Activated T-helper 1 cell treated with anti-CD3 and anti-CD28 coated beads, Interleukin-12 subunit alpha, Interleukin-12 subunit beta, Interleukin-2, Interleukin-4 antibody, amounts not matched to agents 30 ng/mL and 10 ng/mL and 1 ng/mL, durations not matched to agents 14 hours and 24 hours and 36 hours (primary cell): ENCODE measurements at regions not wholly inside any gene's neighbourhood (a gene's known extent, or its start where the extent isn't known, plus 50 kb on each side); places are given as distances from the start of the nearest gene placed in this dataset.

Source experiments
- DNase-seq: peaks from one replicate; pipeline ENCODE4 v3.0.0; 2021; ENCODE audit warnings: low spot score
- H3K27ac Mint-ChIP-seq: one replicate; pipeline ENCODE4 v1.8.0; 2021; ENCODE audit warnings: mild to moderate bottlenecking, mixed read lengths
- H3K27me3 Mint-ChIP-seq: one replicate; pipeline ENCODE4 v1.8.0; 2022; ENCODE audit warnings: mild to moderate bottlenecking, moderate library complexity, mixed read lengths; ENCODE audit not compliant: insufficient read depth
- H3K36me3 Mint-ChIP-seq: one replicate; pipeline ENCODE4 v1.8.0; 2021; ENCODE audit warnings: low read depth, mixed read lengths
- H3K4me1 Mint-ChIP-seq: one replicate; pipeline ENCODE4 v1.8.0; 2021; ENCODE audit warnings: low read depth, mixed read lengths
- H3K4me3 Mint-ChIP-seq: one replicate; pipeline ENCODE4 v1.8.0; 2021; ENCODE audit warnings: mild to moderate bottlenecking, moderate library complexity, mixed read lengths
- H3K9me3 Mint-ChIP-seq: one replicate; pipeline ENCODE4 v1.8.0; 2021; ENCODE audit warnings: mixed read lengths
- intact Hi-C: fragments of 100-400 bp; cut with micrococcal nuclease; formaldehyde crosslinking; loops from one replicate; pipeline ENCODE4 v1.15.1; 2024

- Mint-ChIP-seq H3K4me1 (no peaks in the 10 kb centered on the region), H3K4me3 (no peak overlapping the region), H3K36me3 (no peaks in the 10 kb centered on the region), H3K27me3 (peaks cover 18% of the 10 kb centered on the region), H3K27ac (no peak overlapping the region), H3K9me3 (no peaks in the 10 kb centered on the region)
- intact Hi-C loops, result no loop called here
- no peak for DNase-seq
Observed at GRCh38 chr6:119541132-119541905, 191.8 kb upstream of the MAN1A1 start.

- Mint-ChIP-seq H3K4me1 (no peaks in the 10 kb centered on the region), H3K9me3 (no peaks in the 10 kb centered on the region), H3K27me3 (peaks cover 21% of the 10 kb centered on the region), H3K4me3 (no peak overlapping the region), H3K36me3 (no peaks in the 10 kb centered on the region), H3K27ac (no peak overlapping the region)
- intact Hi-C loops, result no loop called here
- no peak for DNase-seq
Observed at GRCh38 chr6:119540417-119540816, 190.9 kb upstream of the MAN1A1 start.

GRCh38 chr6:119539066-119539746, 189.6 kb upstream of the MAN1A1 start:
- Mint-ChIP-seq H3K9me3 (no peaks in the 10 kb centered on the region), H3K36me3 (no peaks in the 10 kb centered on the region), H3K27ac (no peak overlapping the region), H3K27me3 (peaks cover 18% of the 10 kb centered on the region), H3K4me3 (no peak overlapping the region), H3K4me1 (no peaks in the 10 kb centered on the region)
- intact Hi-C loops, result no loop called here
- DNase-seq, result no peak

GRCh38 chr6:119536666-119537065, 187.1 kb upstream of the MAN1A1 start:
- Mint-ChIP-seq H3K27me3 (peaks cover 13% of the 10 kb centered on the region), H3K9me3 (no peaks in the 10 kb centered on the region), H3K4me1 (peaks cover 12% of the 10 kb centered on the region), H3K27ac (no peak overlapping the region), H3K4me3 (no peak overlapping the region), H3K36me3 (no peaks in the 10 kb centered on the region)
- intact Hi-C loops, result no loop called here
- no peak for DNase-seq

- H3K9me3 Mint-ChIP-seq, result no peaks in the 10 kb centered on the region
- DNase-seq, result no peak
- no peak overlapping the region for H3K4me3 Mint-ChIP-seq
- intact Hi-C loops, result no loop called here
- peaks cover 15% of the 10 kb centered on the region for H3K27me3 Mint-ChIP-seq
- no peak overlapping the region for H3K27ac Mint-ChIP-seq
- H3K36me3 Mint-ChIP-seq, result no peaks in the 10 kb centered on the region
- peaks cover 12% of the 10 kb centered on the region for H3K4me1 Mint-ChIP-seq
Observed at GRCh38 chr6:119535332-119535731, 185.8 kb upstream of the MAN1A1 start.

- H3K27ac Mint-ChIP-seq, result no peak overlapping the region
- H3K9me3 Mint-ChIP-seq, result no peaks in the 10 kb centered on the region
- H3K27me3 Mint-ChIP-seq, result peaks cover 15% of the 10 kb centered on the region
- no peaks in the 10 kb centered on the region for H3K36me3 Mint-ChIP-seq
- no peak overlapping the region for H3K4me3 Mint-ChIP-seq
- DNase-seq, result no peak
- H3K4me1 Mint-ChIP-seq, result peaks cover 12% of the 10 kb centered on the region
- intact Hi-C loops, result loop anchor here (1.0 kb wide), 2 partner anchors 70 to 183 kb away; no protein-coding TSS in a partner anchor
Observed at GRCh38 chr6:119533603-119534279, 184.2 kb upstream of the MAN1A1 start.

GRCh38 chr6:119527231-119527578, 177.6 kb upstream of the MAN1A1 start:
- intact Hi-C loops, result no loop called here
- DNase-seq, result no peak
- Mint-ChIP-seq H3K36me3 (no peaks in the 10 kb centered on the region), H3K27ac (no peak overlapping the region), H3K9me3 (no peaks in the 10 kb centered on the region), H3K4me3 (no peak overlapping the region), H3K27me3 (peaks cover 12% of the 10 kb centered on the region), H3K4me1 (no peaks in the 10 kb centered on the region)

- Mint-ChIP-seq H3K27ac (no peak overlapping the region), H3K27me3 (peaks cover 12% of the 10 kb centered on the region), H3K36me3 (no peaks in the 10 kb centered on the region), H3K4me3 (no peak overlapping the region), H3K4me1 (no peaks in the 10 kb centered on the region), H3K9me3 (no peaks in the 10 kb centered on the region)
- DNase-seq, result no peak
- intact Hi-C loops, result no loop called here
Observed at GRCh38 chr6:119526561-119527230, 177.1 kb upstream of the MAN1A1 start.

GRCh38 chr6:119524410-119524809, 174.8 kb upstream of the MAN1A1 start:
- H3K36me3 Mint-ChIP-seq, result no peaks in the 10 kb centered on the region

GRCh38 chr6:119523556-119523955, 174.0 kb upstream of the MAN1A1 start:
- DNase-seq, result no peak
- H3K9me3 Mint-ChIP-seq, result no peaks in the 10 kb centered on the region
- H3K27me3 Mint-ChIP-seq, result peaks cover 8% of the 10 kb centered on the region
- intact Hi-C loops, result no loop called here
- H3K27ac Mint-ChIP-seq, result no peak overlapping the region
- no peaks in the 10 kb centered on the region for H3K4me1 Mint-ChIP-seq
- no peaks in the 10 kb centered on the region for H3K36me3 Mint-ChIP-seq
- no peak overlapping the region for H3K4me3 Mint-ChIP-seq

More at GRCh38 chr6:119524410-119524809, 174.8 kb upstream of the MAN1A1 start:
- Mint-ChIP-seq H3K27ac (no peak overlapping the region), H3K27me3 (peaks cover 10% of the 10 kb centered on the region), H3K4me1 (no peaks in the 10 kb centered on the region), H3K4me3 (no peak overlapping the region), H3K9me3 (no peaks in the 10 kb centered on the region)
- no peak for DNase-seq
- intact Hi-C loops, result no loop called here

GRCh38 chr6:119521251-119521650, 171.7 kb upstream of the MAN1A1 start:
- Mint-ChIP-seq H3K27ac (no peak overlapping the region), H3K4me3 (no peak overlapping the region), H3K36me3 (no peaks in the 10 kb centered on the region), H3K27me3 (peaks cover 2% of the 10 kb centered on the region), H3K9me3 (no peaks in the 10 kb centered on the region), H3K4me1 (peaks cover 14% of the 10 kb centered on the region)
- intact Hi-C loops, result no loop called here
- DNase-seq, result no peak

GRCh38 chr6:119517428-119517827, 167.9 kb upstream of the MAN1A1 start:
- no peaks in the 10 kb centered on the region for H3K36me3 Mint-ChIP-seq
- H3K27me3 Mint-ChIP-seq, result peaks cover 13% of the 10 kb centered on the region
- peaks cover 14% of the 10 kb centered on the region for H3K4me1 Mint-ChIP-seq
- intact Hi-C loops, result no loop called here
- DNase-seq, result no peak
- no peak overlapping the region for H3K4me3 Mint-ChIP-seq
- no peak overlapping the region for H3K27ac Mint-ChIP-seq
- H3K9me3 Mint-ChIP-seq, result no peaks in the 10 kb centered on the region

- Mint-ChIP-seq H3K36me3 (no peaks in the 10 kb centered on the region), H3K4me1 (peaks cover 14% of the 10 kb centered on the region), H3K27me3 (peaks cover 15% of the 10 kb centered on the region), H3K27ac (no peak overlapping the region), H3K9me3 (no peaks in the 10 kb centered on the region), H3K4me3 (no peak overlapping the region)
- DNase-seq, result no peak
- intact Hi-C loops, result no loop called here
Observed at GRCh38 chr6:119514345-119514744, 164.8 kb upstream of the MAN1A1 start.
